NCI-H2029 (cell line): ENCODE measurements at regions not wholly inside any gene's neighbourhood (a gene's known extent, or its start where the extent isn't known, plus 50 kb on each side); places are given as distances from the start of the nearest gene placed in this dataset.
A peak's percentile ranks its signal among the peaks of the same experiment; 100 is the strongest.

Experiments
- DNase-seq: peaks from one replicate; lab custom pipeline; 2025; lab: John Stamatoyannopoulos, UW

DNA sequence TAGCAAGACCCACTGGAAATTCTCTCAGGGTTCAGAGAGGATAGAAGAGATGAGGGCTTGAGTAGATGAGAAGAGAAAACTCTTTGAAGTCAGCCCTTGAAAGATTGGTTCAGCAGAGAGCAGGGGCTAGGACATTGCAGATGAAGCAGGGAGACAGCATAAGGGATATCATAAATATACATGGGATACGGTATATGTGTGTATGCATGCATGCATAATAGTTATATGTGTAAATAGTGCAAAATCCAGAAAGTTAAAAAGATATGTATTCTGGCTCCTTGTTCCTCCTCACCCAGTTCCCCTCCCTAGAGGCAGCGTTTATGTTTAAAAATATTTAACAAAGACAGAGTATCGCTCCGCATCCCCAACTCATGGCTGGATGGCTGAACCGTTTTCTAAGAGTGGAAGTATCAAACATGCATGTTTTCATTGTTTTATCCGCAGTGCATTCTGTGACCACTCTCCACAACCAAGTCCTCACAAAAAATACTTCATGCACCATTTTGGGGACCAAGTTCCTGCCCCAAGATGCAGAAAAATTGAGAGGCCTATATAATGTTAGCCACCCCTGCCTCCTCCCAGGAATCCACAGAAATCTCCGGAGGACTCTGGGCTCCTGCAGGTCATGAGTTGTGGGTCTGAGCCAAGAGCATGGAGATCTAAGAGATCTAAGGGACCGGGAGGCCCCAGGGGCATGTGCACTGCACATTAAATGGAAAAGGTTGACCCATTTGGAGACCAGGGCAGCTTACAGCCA lies 119.5 kb downstream of the MTX3 start:
- no peak for DNase-seq

DNA sequence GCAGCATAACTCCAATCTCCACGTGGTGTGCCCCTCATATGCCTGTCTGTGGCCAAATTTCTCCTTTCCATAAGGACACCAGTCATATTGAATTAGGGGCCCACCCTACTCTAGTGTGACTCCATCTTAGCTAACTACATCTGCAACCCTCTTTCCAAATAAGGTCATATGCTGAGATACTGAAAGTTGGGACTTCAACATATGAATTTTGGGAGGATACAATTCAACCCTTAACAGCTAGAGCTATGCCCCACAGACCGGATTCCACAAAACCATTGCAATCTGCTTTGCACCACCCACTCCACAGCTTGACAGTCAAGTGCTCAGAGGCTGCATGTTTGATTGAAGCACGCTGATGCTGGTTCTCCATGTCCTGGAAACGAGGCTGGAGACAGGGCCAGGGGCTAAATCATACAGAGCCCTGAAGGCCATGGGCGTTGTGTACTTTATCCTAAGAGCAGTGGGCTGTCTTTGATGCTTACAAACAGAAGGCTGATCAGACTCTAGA lies 122.8 kb downstream of the MTX3 start:
- no peak for DNase-seq

- no peak for DNase-seq
These were observed 125.5 kb downstream of the MTX3 start for GRCh38 chr5:79865579-79865978.

- no peak for DNase-seq
These were observed 126.7 kb downstream of the MTX3 start for GRCh38 chr5:79864364-79864763.

DNA sequence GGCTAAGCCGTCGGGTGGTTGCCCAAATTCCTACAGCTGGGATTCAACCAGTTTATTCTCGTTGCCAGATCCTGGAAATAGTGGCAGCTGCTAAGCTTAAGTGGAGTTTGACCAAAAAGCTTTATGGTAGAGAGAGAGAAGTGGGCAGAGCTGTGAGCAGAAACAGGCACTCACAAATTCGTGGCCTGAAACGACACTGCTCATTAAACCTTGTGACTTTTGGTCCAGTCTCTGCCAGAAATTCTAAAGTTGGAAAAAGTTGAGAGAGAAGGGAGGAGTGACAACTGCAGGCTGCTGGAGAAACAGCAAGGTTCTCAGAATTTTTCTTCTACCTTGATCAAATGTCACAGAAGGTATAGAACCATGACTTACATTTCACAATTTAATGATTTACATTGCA lies 131.5 kb downstream of the MTX3 start:
- no peak for DNase-seq

DNA sequence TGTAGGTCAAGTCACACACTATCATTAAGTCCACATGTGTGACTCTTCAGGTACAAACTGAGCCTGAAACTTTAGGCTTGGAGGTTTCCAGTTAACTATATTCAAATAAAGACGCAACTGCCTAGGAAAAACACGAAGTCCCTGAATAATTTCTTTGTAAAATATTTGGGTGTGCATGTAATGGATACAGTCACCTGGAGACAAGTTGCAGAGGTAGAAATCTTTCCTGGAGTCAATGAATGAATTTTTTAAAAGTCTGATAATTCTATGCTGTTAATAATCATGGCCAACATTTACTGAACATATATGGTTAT lies 132.7 kb downstream of the MTX3 start:
- DNase-seq = no peak

DNA sequence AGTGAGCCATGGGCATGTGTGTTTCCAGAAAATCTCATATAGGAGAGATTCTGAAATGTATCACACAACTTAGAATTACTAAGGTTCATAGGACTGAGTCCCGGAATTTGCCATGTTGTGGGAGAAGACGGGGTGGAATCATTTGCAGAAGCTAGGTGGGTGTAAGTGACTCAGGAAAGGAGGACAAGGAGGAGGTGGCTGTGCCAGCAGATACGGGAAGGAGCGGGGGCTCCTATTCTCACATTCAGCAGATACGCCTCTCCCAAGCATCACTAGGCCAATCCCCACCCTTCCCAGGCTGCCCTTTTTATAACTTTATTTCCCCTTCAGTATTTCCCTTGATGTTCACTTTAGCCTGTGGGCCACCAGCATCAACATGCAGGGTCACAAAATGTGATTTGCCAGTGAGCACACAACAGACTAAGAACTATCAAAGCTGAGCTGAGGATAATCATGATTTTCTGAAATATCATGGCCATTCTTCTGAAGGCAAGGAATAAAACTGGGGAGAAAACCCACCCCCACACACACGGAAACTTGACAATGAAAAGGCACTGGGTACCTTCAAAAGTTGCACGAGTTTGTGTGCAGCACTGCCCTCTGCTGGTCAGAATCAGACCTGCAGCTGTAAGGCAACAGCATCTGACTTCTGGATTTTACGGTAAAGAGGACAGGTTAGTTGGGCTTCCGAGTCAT lies 133.2 kb downstream of the MTX3 start:
- DNase-seq = peak; percentile 38

DNA sequence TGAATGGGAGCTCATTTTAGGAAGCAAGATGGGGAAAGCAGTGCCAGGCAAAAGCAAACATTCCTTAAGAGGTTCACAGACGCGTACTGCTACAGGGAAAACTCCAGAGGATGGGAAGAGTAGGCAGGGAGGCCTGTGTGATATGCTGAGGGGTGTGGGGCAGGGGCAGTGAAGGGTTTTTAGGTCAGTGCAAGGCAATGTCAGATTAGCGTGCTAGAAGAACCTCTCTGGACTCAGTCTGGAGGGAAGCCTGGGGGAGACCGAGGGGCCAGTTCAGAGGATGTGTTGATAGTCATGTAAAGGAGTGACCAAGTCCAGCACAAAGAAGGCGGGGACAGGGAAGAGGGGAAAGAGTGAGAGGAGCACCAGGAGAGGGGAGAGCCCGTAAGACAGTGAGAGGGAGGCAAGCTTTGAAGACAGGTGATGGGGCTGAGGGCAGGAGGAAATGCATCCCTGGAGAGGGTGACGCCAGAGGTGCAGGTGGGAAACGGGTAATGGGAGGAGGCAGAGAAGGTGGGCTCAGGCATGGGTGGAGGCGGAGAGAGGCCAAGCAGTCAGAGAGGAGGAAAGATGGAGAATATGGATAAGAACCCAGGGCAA lies 134.5 kb downstream of the MTX3 start:
- no peak for DNase-seq

- no peak for DNase-seq
These were observed 137.2 kb downstream of the MTX3 start for GRCh38 chr5:79853676-79854418.

GRCh38 chr5:79853028-79853427 lies 138.0 kb downstream of the MTX3 start:
- no peak for DNase-seq

GRCh38 chr5:79851391-79851863 lies 139.6 kb downstream of the MTX3 start:
- no peak for DNase-seq

GRCh38 chr5:79850941-79851340 lies 140.1 kb downstream of the MTX3 start:
- DNase-seq = no peak

DNA sequence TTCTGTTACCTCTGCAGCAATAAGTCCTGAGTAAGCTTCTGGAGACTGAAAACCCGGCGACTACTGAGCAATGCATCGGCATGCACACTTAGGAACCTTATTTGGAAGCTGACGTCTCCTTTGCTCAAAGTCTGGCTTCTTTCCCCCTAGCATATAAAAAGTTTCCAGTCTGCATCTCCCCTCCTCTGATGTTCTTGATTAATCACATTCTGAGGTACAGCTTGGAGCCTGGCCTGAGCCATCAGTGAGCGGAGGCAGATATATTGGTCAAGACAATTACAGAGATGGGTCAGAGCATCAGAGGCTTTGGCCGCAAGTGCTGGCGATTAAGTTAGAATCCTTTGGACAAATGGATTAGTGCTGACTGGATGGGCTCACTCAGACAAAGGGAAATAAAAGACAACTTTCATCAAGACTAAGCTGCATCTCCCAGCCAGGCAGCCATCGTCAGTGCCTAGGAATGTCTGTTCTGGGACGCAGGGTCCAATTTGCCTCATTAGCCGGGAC lies 140.7 kb downstream of the MTX3 start:
- no peak for DNase-seq

DNA sequence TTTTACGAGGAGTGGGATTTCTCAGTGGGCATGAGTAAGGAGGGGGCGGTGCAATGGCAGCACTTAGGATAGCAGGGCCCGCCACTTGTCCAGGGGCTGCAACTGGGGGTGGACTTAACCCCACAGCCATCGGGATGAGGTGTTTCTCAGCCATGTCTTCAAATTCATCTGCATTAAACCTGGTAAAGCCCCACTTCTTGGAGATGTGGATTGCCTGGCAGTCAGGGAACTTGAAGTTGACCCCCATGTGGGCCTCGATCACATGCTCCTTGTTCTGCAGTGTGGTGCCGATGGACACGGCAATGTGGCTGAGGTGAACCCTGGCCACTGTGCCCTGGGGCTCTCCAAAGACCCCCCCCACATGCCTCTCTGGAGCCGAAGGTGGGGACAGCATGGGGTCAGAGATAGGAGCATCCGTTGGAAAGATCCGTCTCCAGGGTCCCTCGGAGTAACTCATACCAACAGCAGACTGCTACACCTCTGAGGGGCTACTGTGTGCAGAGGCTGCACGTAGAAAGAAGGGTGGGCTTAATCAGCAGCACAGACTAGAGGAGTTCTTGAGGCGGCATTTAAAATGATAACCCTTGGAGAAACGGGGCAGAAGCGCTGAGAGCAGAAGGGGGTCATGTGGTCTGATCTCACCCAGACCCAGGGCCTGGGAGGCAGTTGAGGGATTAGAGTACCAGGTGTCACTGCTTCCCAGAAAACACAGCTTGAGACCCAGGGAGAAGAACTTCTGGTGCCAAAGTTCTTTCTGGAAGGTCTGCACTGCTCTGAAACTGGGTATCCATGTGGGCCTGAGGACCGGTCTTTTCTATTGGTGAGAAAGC lies 141.4 kb downstream of the MTX3 start:
- DNase-seq = no peak
